ENCODE measurements at regions not wholly inside any gene's neighbourhood (a gene's known extent, or its start where the extent isn't known, plus 50 kb on each side); places are given as distances from the start of the nearest gene placed in this dataset.

DNA sequence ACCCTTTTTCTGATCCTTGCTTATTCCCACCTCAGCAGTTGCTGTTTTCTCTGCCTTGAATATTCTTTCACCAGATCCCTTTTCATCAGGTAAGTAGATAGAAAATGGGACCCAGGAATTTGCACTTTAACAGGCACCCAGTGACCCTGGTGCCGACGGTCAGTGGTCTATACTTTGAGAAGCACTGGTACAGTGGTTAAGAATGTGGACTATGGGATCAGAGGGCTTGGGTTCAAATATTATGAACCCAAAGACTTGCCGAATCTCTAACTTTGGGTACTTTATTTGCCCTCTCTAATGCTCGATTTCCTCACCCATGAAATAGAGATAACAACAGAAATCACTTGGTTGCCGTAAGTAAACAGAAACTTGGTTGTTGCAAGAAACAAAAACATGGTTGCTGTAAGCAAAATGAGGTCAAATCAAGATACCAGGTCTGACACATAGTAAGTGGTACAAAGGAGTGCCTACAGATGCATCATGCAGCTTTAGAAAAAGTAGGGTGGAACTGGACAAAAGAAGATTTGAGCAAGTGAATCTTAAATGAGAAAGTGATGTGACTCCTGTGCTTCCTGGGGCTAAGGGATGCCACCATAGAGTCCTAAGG lies 69.5 kb upstream of the GLS start:
- Histone ChIP-seq H3K36me3 (no peaks in the 10 kb centered on the region), H3K9me3 (no peaks in the 10 kb centered on the region), H3K27me3 (no peaks in the 10 kb centered on the region), H3K4me3 (no peak overlapping the region), H3K4me1 (no peaks in the 10 kb centered on the region), H3K27ac (no peak overlapping the region)
- TF ChIP-seq, protein P1, sequence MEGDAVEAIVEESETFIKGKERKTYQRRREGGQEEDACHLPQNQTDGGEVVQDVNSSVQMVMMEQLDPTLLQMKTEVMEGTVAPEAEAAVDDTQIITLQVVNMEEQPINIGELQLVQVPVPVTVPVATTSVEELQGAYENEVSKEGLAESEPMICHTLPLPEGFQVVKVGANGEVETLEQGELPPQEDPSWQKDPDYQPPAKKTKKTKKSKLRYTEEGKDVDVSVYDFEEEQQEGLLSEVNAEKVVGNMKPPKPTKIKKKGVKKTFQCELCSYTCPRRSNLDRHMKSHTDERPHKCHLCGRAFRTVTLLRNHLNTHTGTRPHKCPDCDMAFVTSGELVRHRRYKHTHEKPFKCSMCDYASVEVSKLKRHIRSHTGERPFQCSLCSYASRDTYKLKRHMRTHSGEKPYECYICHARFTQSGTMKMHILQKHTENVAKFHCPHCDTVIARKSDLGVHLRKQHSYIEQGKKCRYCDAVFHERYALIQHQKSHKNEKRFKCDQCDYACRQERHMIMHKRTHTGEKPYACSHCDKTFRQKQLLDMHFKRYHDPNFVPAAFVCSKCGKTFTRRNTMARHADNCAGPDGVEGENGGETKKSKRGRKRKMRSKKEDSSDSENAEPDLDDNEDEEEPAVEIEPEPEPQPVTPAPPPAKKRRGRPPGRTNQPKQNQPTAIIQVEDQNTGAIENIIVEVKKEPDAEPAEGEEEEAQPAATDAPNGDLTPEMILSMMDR (IDR thresholded peaks at IDR 0.05) = no peak
- TF ChIP-seq POLR2AphosphoS5 (IDR thresholded peaks at IDR 0.05) = no peak
- TF ChIP-seq EP300 (IDR thresholded peaks at IDR 0.05) = no peak
- TF ChIP-seq POLR2A (IDR thresholded peaks at IDR 0.05) = no peak
- WGBS = 94% methylated on average over 5 of the region's 5 CpGs
- no peak for DNase-seq (ENCODE audit: low spot score in 2 of 2)

DNA sequence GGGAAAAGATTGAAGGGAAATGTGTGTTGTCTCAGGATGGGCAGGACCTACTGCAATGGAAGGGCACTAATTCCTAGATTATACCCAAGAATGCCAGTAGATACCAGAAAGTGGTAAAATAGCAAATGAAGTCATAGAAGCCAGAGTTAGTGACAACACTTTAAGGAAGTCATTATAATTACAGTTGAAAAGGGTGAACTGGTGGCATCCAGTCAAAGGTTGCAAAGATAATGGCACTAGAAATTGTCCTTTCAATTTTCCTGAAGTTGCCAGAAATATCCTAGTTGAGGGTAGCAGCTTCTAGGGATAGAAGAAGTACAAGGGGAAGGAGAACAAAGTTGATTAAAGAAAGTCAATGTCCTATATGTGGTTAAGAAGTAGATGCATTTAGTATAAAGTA lies 68.8 kb upstream of the GLS start:
- no peaks in the 10 kb centered on the region for H3K36me3 ChIP-seq
- H3K27ac ChIP-seq = no peak overlapping the region
- DNase-seq (ENCODE audit: low spot score in 2 of 2) = no peak
- H3K4me3 ChIP-seq = no peak overlapping the region
- H3K9me3 ChIP-seq = no peaks in the 10 kb centered on the region
- TF ChIP-seq POLR2AphosphoS5 (IDR thresholded peaks at IDR 0.05) (no peak), EP300 (IDR thresholded peaks at IDR 0.05) (no peak), POLR2A (IDR thresholded peaks at IDR 0.05) (no peak)
- TF ChIP-seq, protein P1 (IDR thresholded peaks at IDR 0.05) = no peak
- no peaks in the 10 kb centered on the region for H3K27me3 ChIP-seq
- no peaks in the 10 kb centered on the region for H3K4me1 ChIP-seq

DNA sequence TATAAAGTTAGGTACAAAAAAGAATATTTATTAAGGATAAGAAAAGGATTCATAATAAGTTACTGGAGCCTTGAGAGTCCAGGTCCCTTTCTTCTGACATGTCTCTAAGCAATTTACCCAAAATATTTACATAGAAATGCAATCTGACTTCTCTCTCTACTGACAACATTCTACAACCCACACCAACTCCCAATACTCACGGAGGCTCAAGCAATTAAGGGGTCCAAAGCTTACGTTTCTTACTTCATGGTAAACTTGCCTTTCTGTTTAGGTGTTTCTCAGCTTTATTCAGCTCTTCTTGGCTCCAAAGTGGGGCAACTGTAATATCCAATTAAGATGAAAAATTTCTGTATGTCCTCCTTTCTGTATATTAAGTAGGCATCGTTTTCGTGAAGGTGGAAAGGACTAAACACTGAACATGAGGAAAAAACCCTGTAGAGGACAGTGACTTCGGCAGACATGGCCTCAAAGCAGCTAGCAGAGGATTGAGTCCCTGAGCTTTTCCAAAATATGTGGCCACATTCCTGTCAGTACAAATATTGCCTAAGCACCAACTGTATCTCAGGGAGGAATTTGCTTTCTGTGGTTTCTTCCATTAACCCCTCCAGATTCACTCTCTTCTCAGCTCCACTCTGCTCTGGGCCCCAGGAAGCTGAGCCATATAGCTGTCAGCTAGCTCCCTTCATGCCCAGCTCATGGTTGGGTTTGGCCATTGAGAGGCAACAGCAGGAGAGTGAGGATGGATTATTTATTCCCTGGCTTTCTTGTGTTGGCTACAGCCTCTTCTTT lies 67.9 kb upstream of the GLS start:
- Histone ChIP-seq H3K36me3 (no peaks in the 10 kb centered on the region), H3K9me3 (no peaks in the 10 kb centered on the region), H3K27ac (no peak overlapping the region), H3K27me3 (no peaks in the 10 kb centered on the region), H3K4me3 (no peak overlapping the region), H3K4me1 (no peaks in the 10 kb centered on the region)
- TF ChIP-seq EP300 (IDR thresholded peaks at IDR 0.05) = no peak
- TF ChIP-seq, protein P1 (IDR thresholded peaks at IDR 0.05) = no peak
- no peak for TF ChIP-seq POLR2A (IDR thresholded peaks at IDR 0.05)
- no peak for TF ChIP-seq POLR2AphosphoS5 (IDR thresholded peaks at IDR 0.05)
- DNase-seq (ENCODE audit: low spot score in 2 of 2) = no peak
- WGBS = 80% methylated on average over 5 of the region's 5 CpGs

DNA sequence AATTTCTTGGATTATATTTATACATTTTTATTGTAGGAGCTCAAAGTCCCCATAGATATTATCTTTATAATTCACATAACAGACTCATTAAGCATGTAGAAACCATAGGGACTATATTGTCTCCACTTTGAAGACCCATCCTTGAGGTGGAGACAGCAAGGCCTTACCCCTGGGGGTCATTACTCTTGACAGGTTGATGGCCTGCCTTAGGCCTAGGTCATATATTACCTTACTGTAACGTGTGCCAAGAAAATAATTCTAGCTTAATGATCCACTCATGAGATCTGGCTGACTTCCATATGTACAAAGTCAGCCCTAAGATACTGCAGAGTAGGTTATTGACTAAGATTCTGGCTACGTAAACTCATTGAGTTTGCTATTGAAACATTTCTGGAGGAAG lies 65.4 kb upstream of the GLS start:
- WGBS = 63% methylated on average over 2 of the region's 2 CpGs
- TF ChIP-seq EP300 (IDR thresholded peaks at IDR 0.05) = no peak
- Histone ChIP-seq H3K27ac (no peak overlapping the region), H3K27me3 (no peaks in the 10 kb centered on the region), H3K4me3 (no peak overlapping the region), H3K36me3 (no peaks in the 10 kb centered on the region), H3K9me3 (no peaks in the 10 kb centered on the region), H3K4me1 (no peaks in the 10 kb centered on the region)
- DNase-seq (ENCODE audit: low spot score in 2 of 2) = no peak

DNA sequence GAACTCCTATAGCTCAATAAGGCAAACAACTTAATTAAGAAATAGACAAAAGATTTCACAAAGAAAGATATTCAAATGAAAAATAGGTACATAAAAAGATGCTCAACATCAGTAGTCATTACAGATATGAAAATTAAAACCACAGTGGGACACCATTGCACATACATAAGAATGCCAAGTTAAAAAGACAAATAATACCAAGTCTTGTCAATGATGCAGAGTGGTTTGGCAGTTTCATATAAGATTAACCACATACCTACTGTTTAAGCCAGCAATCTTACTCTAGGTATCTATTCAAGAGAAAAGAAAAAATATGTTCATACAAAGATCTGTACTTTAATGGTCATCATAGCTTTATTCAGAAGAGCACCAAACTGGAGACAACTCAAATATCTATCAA lies 63.5 kb upstream of the GLS start:
- H3K27ac ChIP-seq = no peak overlapping the region
- no peaks in the 10 kb centered on the region for H3K9me3 ChIP-seq
- H3K4me1 ChIP-seq = no peaks in the 10 kb centered on the region
- TF ChIP-seq EP300 (IDR thresholded peaks at IDR 0.05) (no peak), POLR2A (IDR thresholded peaks at IDR 0.05) (no peak), POLR2AphosphoS5 (IDR thresholded peaks at IDR 0.05) (no peak)
- TF ChIP-seq, protein P1 (IDR thresholded peaks at IDR 0.05) = no peak
- H3K4me3 ChIP-seq = no peak overlapping the region
- H3K36me3 ChIP-seq = no peaks in the 10 kb centered on the region
- no peaks in the 10 kb centered on the region for H3K27me3 ChIP-seq
- DNase-seq (ENCODE audit: low spot score in 2 of 2) = no peak

Data from suprapubic skin (tissue), 4 donors.